Spleen (tissue), 7 donors: ENCODE measurements at regions not wholly inside any gene's neighbourhood (a gene's known extent, or its start where the extent isn't known, plus 50 kb on each side); places are given as distances from the start of the nearest gene placed in this dataset.

Source experiments
- POLR2A ChIP-seq, 3 donors: fragments of 450-650 bp; IDR thresholded peaks; one replicate each; pipeline ENCODE4 v1.5.1; 2017; ENCODE audit warnings: antibody characterized with exemption in 3 of 3, mild to moderate bottlenecking in 1 of 3
- POLR2AphosphoS5 ChIP-seq, 3 donors: sonication (generic); formaldehyde crosslinking; IDR thresholded peaks; one replicate each; pipeline ENCODE4 v1.5.1; 2017; ENCODE audit warnings: antibody characterized with exemption in 3 of 3
- TF ChIP-seq, protein P1 (sequence below), 11 experiments: fragments of 200-600 bp in 7 of 11; fragments of 450-650 bp in 4 of 11; sonication (generic) in 4 of 11; IDR thresholded peaks in 8 of 11; conservative IDR thresholded peaks in 3 of 11; 1 replicate in 7 of 11; 2 replicates in 4 of 11; pipeline versions ENCODE4 v1.4.0 to v1.8.0; 2016 to 2021; ENCODE audit warnings: antibody characterized with exemption in 11 of 11, inconsistent platforms in 4 of 11, mild to moderate bottlenecking in 1 of 11
- donor health status: DM: no; HTN: no; CAD: no; lungs with moderate emphysema.
- donor health status: DM: no; HTN: no; CAD: no.
- donor health status: DM: no; HTN: no; CAD: no.

DNA sequence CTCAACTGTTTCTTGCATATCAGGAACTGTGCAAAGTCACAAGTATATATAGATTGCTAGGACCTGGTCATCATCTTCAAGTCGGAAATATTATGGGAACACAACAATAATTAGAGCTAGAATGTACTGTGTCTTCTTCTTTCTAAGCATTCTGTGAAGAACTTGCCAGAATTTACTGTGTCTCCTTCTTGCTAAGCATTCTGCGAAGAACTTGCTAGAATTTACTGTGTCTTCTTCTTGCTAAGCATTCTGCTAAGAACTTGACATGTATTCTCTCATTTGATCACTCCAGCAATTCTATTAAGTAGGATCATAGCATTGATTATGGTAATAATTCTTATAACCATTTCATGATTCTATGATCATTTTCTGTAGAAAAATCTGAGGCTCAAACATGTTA, 231.7 kb downstream of the FOXL1 start:
- TF ChIP-seq, protein P1, sequence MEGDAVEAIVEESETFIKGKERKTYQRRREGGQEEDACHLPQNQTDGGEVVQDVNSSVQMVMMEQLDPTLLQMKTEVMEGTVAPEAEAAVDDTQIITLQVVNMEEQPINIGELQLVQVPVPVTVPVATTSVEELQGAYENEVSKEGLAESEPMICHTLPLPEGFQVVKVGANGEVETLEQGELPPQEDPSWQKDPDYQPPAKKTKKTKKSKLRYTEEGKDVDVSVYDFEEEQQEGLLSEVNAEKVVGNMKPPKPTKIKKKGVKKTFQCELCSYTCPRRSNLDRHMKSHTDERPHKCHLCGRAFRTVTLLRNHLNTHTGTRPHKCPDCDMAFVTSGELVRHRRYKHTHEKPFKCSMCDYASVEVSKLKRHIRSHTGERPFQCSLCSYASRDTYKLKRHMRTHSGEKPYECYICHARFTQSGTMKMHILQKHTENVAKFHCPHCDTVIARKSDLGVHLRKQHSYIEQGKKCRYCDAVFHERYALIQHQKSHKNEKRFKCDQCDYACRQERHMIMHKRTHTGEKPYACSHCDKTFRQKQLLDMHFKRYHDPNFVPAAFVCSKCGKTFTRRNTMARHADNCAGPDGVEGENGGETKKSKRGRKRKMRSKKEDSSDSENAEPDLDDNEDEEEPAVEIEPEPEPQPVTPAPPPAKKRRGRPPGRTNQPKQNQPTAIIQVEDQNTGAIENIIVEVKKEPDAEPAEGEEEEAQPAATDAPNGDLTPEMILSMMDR (IDR thresholded peaks at IDR 0.05 in 8 of 11, conservative IDR thresholded peaks at IDR 0.05 in 3 of 11): no peak
- TF ChIP-seq POLR2AphosphoS5 (IDR thresholded peaks at IDR 0.05) (no peak), POLR2A (IDR thresholded peaks at IDR 0.05) (no peak)
